ENCODE measurements at regions not wholly inside any gene's neighbourhood (a gene's known extent, or its start where the extent isn't known, plus 50 kb on each side); places are given as distances from the start of the nearest gene placed in this dataset.
"Not testable (repeated sequence)": the region's sequence is repeated elsewhere in the genome, so short reads cannot be mapped to it uniquely, and the experiment has no call there.

DNA sequence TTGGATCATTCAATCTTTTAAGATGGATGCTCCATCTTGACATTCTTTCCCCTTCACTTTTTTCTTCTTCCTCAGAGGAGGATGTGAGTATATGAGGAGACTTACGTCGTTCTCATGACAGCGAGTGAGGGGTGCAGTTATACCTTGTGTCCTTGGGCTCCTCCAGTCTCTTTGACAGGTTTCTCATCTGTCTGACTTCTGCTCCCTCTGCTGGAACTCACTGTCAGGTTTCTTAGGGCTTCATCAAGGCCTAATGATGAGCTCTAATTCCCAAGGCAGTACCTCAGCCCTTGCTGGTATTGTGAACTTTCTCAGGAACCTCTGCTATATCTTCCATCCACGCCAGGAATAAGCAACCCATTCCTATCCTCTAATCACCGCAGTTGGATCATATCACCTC lies 237.8 kb upstream of the ADGRL3 start:
- DNase-seq (ENCODE audit: low spot score) = no peak

- DNase-seq (ENCODE audit: low spot score) = no peak
Measured at GRCh38 chr4:60981534-60981933, 218.6 kb upstream of the ADGRL3 start.

GRCh38 chr4:60989141-60989540 lies 211.0 kb upstream of the ADGRL3 start:
- no peak for DNase-seq (ENCODE audit: low spot score)

DNA sequence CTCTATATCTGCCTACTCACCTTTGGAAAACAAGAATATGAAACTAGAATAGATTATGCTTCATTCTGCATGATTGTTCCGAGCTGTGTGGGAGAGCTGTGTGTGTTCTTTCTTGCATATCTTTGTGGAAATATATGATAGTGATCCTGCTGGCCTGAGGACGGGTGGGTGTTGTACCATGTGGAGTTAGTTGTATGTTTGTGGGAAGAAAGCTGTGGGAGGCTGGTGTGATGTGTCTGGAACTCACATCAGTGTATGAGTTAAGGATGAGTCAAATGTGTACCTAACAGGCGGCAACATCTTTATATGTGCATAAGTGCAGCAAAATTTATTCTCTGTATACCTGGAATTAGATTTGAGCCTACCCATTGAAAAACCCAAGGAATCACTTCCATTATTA lies 208.1 kb upstream of the ADGRL3 start:
- DNase-seq (ENCODE audit: low spot score) = no peak

GRCh38 chr4:61003301-61003700 lies 196.8 kb upstream of the ADGRL3 start:
- no peak for DNase-seq (ENCODE audit: low spot score)

DNA sequence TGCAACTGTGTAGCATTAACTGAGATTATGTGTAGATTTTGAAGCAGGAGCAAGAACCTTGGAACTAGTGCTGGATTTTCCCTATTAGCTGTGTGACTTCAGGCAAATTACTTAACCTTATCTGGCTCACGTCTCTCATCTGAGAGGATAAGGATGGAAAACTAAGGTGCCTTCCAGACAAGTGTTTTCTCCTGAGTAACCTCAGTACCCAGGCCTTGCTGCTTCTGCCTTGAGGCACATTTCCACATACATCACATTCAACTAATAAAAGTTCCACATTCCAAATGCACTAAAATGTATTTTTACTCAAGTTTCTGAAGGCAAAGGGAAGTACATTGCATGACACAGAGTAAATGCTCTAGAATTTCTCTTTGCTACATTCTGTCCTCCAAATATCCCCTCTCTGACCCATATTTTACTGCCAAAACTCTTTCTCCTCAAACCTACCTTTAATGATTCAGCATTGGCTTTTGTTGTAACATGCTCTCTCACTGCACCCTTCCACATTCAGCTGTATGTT lies 195.4 kb upstream of the ADGRL3 start:
- DNase-seq (ENCODE audit: low spot score) = no peak

DNA sequence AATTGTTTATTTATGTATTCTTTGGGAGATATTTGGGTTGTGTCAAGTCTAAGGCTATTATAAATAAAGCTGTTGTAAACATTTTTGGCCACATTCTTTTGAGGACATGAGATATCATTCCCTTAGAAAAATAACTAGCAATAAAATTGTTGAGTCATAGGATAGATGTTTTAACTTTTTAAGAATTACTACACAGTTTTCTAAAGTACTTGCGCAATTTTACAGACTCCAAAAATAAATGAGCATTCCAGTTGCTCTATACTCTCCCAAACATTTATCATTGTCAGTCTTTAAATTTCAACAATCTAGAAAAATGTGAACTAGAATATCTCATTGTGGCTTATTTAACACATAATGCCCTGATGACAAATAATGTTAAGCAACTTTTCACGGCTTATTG lies 189.1 kb upstream of the ADGRL3 start:
- DNase-seq (ENCODE audit: low spot score) = no peak

DNA sequence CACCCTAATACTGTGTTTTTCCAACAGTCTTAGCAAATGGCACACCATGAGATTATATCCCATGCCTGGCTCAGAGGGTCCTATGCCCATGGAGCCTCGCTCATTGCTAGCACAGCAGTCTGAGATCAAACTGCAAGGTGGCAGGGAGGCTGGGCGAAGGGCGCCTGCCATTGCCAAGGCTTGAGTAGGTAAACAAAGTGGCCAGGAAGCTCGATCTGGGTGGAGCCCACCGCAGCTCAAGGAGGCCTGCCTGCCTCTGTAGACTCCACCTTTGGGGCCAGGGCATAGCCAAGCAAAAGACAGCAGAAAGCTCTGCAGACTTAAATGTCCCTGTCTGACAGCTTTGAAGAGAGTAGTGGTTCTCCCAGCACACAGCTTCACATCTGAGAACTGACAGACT lies 188.2 kb upstream of the ADGRL3 start:
- DNase-seq (ENCODE audit: low spot score) = not testable (repeated sequence)

GRCh38 chr4:61024610-61025009 lies 175.5 kb upstream of the ADGRL3 start:
- no peak for DNase-seq (ENCODE audit: low spot score)

GRCh38 chr4:61027939-61028338 lies 172.2 kb upstream of the ADGRL3 start:
- no peak for DNase-seq (ENCODE audit: low spot score)

DNA sequence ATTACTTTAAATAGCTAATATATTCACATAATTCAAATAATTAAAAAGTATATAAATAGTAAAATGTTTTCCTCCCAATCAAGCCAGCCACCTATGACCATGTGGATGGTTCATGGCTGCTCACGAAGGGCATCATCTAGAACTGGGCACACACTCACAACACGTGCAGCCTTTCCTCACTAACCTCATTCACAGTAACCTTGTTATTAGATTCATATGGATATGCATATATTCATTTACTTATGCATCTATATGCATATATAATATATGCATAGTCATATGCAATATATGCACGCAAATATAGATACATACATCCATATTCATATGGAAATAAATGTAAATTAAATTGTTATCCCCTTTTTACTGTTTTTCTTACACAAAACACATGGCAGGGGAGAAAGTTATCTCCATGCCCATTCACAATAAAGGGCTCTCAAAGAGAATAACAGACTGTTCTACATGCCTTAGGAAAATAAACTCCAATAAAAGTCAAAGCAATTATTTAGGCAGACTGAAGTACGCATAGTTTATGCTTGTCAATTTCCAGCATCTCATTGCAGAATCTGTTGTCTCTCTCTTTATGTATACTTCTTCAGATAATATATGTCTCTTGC lies 163.9 kb upstream of the ADGRL3 start:
- no peak for DNase-seq (ENCODE audit: low spot score)

DNA sequence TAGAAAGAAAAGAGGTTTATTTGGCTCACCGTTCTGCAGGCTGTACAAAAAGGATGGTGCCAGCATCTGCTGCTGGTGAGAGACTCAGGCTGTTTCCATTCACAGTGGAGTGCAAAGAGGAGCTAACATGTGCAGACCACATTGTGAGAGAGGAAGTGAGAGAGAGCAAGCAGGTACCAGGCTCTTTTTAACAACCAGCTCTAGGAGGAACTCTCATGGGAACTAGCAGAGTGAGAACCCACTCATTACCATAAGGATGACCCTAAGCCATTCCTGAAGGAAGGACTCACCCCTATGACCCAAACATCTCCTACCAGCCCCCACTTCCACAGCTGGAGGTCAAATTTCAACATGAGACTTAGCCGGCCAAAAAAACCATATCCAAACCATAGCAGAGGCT lies 158.6 kb upstream of the ADGRL3 start:
- no peak for DNase-seq (ENCODE audit: low spot score)

DNA sequence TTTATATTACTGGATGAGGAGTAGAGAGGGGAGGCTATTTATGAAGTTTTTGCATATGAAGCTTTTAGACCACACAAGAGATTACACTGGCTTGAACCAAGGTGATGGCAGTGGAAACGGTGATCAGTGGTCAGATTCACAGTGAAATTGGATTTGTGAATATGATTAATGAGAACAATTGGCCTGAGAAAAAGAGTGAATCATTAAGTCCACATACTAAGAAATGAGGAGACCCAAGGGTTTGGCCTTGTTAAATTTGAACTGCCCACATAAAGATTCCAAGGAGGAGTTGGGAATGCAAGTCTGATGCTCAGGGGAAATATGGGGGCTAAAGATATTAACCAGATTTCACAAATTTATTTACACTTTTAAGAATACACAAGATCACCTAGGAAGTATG lies 155.3 kb upstream of the ADGRL3 start:
- DNase-seq (ENCODE audit: low spot score) = no peak

DNA sequence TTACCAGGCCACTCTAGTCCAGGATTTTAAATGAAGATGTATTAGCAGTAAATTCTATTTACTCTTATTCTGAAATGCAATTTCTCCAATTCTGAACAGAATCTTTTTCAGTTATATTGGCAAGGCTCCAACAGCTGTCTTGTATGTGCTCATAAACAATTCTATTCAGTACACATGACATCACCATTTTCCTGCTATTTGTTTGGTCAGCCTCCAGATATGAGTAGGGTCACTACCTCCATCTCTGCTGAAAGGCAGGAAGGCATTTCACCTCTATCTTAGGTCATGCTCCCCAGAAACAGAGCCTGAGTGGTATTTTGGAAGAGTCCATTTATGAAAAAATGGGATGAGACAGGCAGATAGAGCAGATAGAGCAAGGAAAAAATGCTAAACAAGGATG lies 151.1 kb upstream of the ADGRL3 start:
- DNase-seq (ENCODE audit: low spot score) = no peak

- DNase-seq (ENCODE audit: low spot score) = no peak
Measured at GRCh38 chr4:61067381-61067780, 132.7 kb upstream of the ADGRL3 start.

DNA sequence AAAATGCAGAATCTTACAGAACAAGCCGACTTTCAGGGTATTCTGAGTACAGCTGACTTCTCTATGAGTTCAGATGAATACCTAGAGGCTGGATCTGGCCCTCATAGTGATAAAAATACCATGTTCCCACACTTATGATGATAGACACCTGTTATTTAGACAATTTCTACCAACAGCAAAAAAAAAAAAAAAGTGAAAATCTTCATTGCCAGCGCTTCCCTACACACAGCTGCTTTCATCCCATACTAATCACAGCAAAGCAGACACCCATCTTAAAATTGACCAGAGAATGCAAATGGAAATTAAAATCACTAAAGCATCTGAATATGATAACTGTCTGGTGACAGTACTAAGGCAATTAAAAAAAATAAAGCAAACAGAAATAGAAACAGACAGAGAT lies 132.1 kb upstream of the ADGRL3 start:
- DNase-seq (ENCODE audit: low spot score) = no peak

GRCh38 chr4:61068745-61069144 lies 131.4 kb upstream of the ADGRL3 start:
- DNase-seq (ENCODE audit: low spot score) = no peak

DNA sequence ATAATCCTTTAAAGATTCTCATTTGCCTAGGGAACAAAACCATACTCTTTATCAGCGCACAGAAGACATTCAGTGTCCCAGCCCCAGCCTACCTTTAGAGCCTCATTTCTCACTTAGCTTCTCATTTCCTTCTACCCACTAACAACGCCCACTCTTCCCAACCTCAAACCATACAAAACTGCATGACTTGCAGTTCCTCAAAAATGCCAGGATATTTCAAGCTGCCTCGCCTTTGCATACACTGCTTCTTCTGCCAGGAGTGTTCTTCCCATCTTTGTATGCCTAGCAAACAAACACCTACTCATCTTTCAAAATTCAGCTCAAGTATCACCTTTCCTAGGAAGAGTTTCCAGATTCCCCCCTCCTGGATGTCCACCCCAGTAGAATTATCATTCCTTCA lies 129.9 kb upstream of the ADGRL3 start:
- no peak for DNase-seq (ENCODE audit: low spot score)

GRCh38 chr4:61079427-61079826 lies 120.7 kb upstream of the ADGRL3 start:
- no peak for DNase-seq (ENCODE audit: low spot score)

DNA sequence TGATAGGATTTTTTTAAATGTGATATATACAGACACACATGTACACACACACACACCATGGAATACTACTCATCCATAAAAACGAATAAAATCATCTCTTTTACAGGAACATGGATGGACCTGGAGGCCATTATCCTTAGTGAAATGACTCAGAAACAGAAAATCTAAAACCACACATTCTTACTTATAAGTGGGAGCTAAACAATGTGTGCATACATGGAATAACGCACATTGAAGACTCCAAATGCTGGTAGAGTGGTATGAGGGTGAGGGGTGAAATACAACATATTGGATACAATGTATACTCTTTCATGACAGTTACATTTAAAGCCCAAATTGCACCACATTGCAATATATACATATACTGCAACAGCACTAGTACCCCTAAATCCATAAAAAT lies 120.2 kb upstream of the ADGRL3 start:
- DNase-seq (ENCODE audit: low spot score) = no peak

- no peak for DNase-seq (ENCODE audit: low spot score)
Measured at GRCh38 chr4:61085534-61085933, 114.6 kb upstream of the ADGRL3 start.

DNA sequence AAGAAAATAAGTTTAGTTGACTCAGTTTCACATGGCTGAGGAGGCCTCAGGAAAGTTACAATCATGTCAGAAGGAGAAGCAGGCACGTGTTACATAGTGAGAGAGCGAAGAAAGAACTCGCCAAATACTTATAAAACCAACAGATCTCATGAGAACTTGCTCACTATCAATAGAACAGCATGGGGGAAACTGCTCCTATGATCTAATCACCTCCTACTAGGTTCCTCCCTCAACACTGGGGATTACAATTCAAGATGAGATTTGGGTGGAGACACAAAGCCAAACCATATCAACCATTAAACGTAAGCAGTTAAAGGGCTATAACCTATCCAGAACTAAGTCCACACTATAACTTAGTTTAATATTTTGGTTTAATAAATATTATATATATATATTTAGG lies 113.8 kb upstream of the ADGRL3 start:
- DNase-seq (ENCODE audit: low spot score) = no peak

DNA sequence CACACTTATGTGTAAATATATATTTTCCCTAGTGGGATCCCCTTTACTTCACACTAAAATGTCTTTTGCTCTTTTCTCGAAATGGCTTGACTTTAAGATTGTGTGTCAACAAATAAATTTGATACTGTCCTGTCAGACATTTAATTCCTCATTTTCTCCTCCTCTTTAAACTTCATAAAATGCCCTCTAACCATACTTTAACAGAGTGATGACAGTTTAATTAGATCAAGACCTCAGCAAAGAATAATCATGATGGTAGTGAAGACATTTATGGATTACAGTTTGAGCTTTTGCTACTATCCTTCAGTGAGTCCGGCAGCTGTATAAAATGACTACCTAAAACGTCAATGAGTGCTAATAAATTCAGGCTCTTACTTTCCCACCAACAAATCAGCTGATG lies 113.1 kb upstream of the ADGRL3 start:
- no peak for DNase-seq (ENCODE audit: low spot score)

- peak; percentile 56 for DNase-seq (ENCODE audit: low spot score)
Measured at GRCh38 chr4:61094854-61095598, 105.1 kb upstream of the ADGRL3 start.
